CD4-positive, alpha-beta T cell treated with Interleukin-17A for 1 hour (primary cell): ENCODE measurements at regions not wholly inside any gene's neighbourhood (a gene's known extent, or its start where the extent isn't known, plus 50 kb on each side); places are given as distances from the start of the nearest gene placed in this dataset.

Experiments
- DNase-seq: peaks from one replicate; pipeline ENCODE4 v3.0.0-alpha.2; 2020

- no peak for DNase-seq
Observed at GRCh38 chr3:176699288-176699687, 498.0 kb downstream of the TBL1XR1 start.

GRCh38 chr3:176697284-176697889 is 499.9 kb downstream of the TBL1XR1 start:
- DNase-seq: no peak

- DNase-seq: no peak
Observed at GRCh38 chr3:176696816-176697215, 500.5 kb downstream of the TBL1XR1 start.

- DNase-seq: no peak
Observed at GRCh38 chr3:176692966-176693785, 504.1 kb downstream of the TBL1XR1 start.

- no peak for DNase-seq
Observed at GRCh38 chr3:176692199-176692965, 504.9 kb downstream of the TBL1XR1 start.

GRCh38 chr3:176690083-176690869 is 507.0 kb downstream of the TBL1XR1 start:
- no peak for DNase-seq

- no peak for DNase-seq
Observed at GRCh38 chr3:176687754-176688153, 509.5 kb downstream of the TBL1XR1 start.

GRCh38 chr3:176683382-176683781 is 513.9 kb downstream of the TBL1XR1 start:
- no peak for DNase-seq

- no peak for DNase-seq
Observed at GRCh38 chr3:176663837-176664831, 533.1 kb downstream of the TBL1XR1 start.

GRCh38 chr3:176663387-176663786 is 533.9 kb downstream of the TBL1XR1 start:
- no peak for DNase-seq

GRCh38 chr3:176661432-176661964 is 535.8 kb downstream of the TBL1XR1 start:
- no peak for DNase-seq

- DNase-seq: no peak
Observed at GRCh38 chr3:176655404-176656094, 541.7 kb downstream of the TBL1XR1 start.

GRCh38 chr3:176651622-176652021 is 545.7 kb downstream of the TBL1XR1 start:
- DNase-seq: no peak

GRCh38 chr3:176650478-176650877 is 546.8 kb downstream of the TBL1XR1 start:
- DNase-seq: no peak

- DNase-seq: no peak
Observed at GRCh38 chr3:176647987-176648386, 549.3 kb downstream of the TBL1XR1 start.

GRCh38 chr3:176633511-176633910 is 563.8 kb downstream of the TBL1XR1 start:
- DNase-seq: no peak

- DNase-seq: no peak
Observed at GRCh38 chr3:176632925-176633324, 564.4 kb downstream of the TBL1XR1 start.

GRCh38 chr3:176631165-176631564 is 566.1 kb downstream of the TBL1XR1 start:
- DNase-seq: no peak

GRCh38 chr3:176628101-176628639 is 569.1 kb downstream of the TBL1XR1 start:
- DNase-seq: no peak

- DNase-seq: no peak
Observed at GRCh38 chr3:176623468-176624150, 573.7 kb downstream of the TBL1XR1 start.
